OCI-LY1 (cell line): ENCODE measurements at regions not wholly inside any gene's neighbourhood (a gene's known extent, or its start where the extent isn't known, plus 50 kb on each side); places are given as distances from the start of the nearest gene placed in this dataset.

Experiments
- H2AFZ ChIP-seq: fragments of 200-600 bp; sonication (generic), shearing (Covaris generic); 2 replicates; pipeline ENCODE4 v1.6.0; 2014; ENCODE audit warnings: antibody characterized with exemption, mild to moderate bottlenecking, low read length
- H3F3A ChIP-seq: fragments of 200-600 bp; sonication (generic), shearing (Covaris generic); 2 replicates; pipeline ENCODE4 v1.6.0; 2014; ENCODE audit warnings: mild to moderate bottlenecking, antibody characterized with exemption, low read length, moderate library complexity; ENCODE audit not compliant: insufficient read depth
- H3K27ac ChIP-seq: fragments of 200-600 bp; sonication (generic); 2 replicates; pipeline ENCODE4 v1.5.1; 2014; ENCODE audit warnings: low read length, mixed run types, mild to moderate bottlenecking, low read depth; ENCODE audit not compliant: poor library complexity, severe bottlenecking
- H3K27me3 ChIP-seq: fragments of 200-600 bp; sonication (generic); 2 replicates; pipeline ENCODE4 v1.6.0; 2014; ENCODE audit warnings: antibody characterized with exemption, mild to moderate bottlenecking, low read length, moderate library complexity; ENCODE audit not compliant: insufficient read depth
- H3K36me3 ChIP-seq: fragments of 200-600 bp; sonication (generic); 2 replicates; pipeline ENCODE4 v1.6.1; 2014; ENCODE audit warnings: mild to moderate bottlenecking, antibody characterized with exemption, low read length, moderate library complexity, mixed read lengths; ENCODE audit not compliant: insufficient read depth
- H3K4me1 ChIP-seq: fragments of 200-600 bp; sonication (generic); 2 replicates; pipeline ENCODE4 v1.5.1; 2014; ENCODE audit warnings: mild to moderate bottlenecking, low read length, moderate library complexity; ENCODE audit not compliant: insufficient read depth, severe bottlenecking
- H3K4me2 ChIP-seq: fragments of 200-600 bp; sonication (generic), shearing (Covaris generic); 2 replicates; pipeline ENCODE4 v1.6.1; 2014; ENCODE audit warnings: low read length
- H3K4me3 ChIP-seq: fragments of 200-600 bp; sonication (generic); 2 replicates; pipeline ENCODE4 v1.5.1; 2014; ENCODE audit warnings: low read length, low read depth, mild to moderate bottlenecking, mixed read lengths; ENCODE audit not compliant: poor library complexity, severe bottlenecking
- H3K79me2 ChIP-seq: fragments of 200-600 bp; shearing (Covaris generic); 2 replicates; pipeline ENCODE4 v1.6.1; 2016; ENCODE audit warnings: mixed run types, low read length, mixed read lengths; ENCODE audit not compliant: insufficient read depth
- H3K9ac ChIP-seq: fragments of 200-600 bp; sonication (generic), shearing (Covaris generic); 2 replicates; pipeline ENCODE4 v1.6.1; 2014; ENCODE audit warnings: mild to moderate bottlenecking, low read length, mixed read lengths
- H3K9me2 ChIP-seq: fragments of 200-600 bp; sonication (generic), shearing (Covaris generic); 2 replicates; pipeline ENCODE4 v1.6.1; 2014; ENCODE audit warnings: low read depth, mild to moderate bottlenecking, low read length, mixed read lengths
- H3K9me3 ChIP-seq: fragments of 200-600 bp; shearing (Covaris generic); 2 replicates; pipeline ENCODE4 v1.6.1; 2014; ENCODE audit warnings: low read length, mixed read lengths
- H4K20me1 ChIP-seq: fragments of 200-600 bp; sonication (generic), shearing (Covaris generic); 2 replicates; pipeline ENCODE4 v1.6.0; 2016; ENCODE audit warnings: mild to moderate bottlenecking, low read length; ENCODE audit not compliant: insufficient read depth
- EZH2 ChIP-seq: fragments of 200-600 bp; sonication (generic), shearing (Covaris generic); IDR thresholded peaks from 2 replicates; pipeline ENCODE4 v1.8.0; 2017; ENCODE audit warnings: borderline replicate concordance, mixed run types, mild to moderate bottlenecking, antibody characterized with exemption, low read length, moderate library complexity, mixed read lengths
- TF ChIP-seq, protein P1 (sequence below): fragments of 200-600 bp; sonication (generic), shearing (Covaris generic); IDR thresholded peaks from 2 replicates; pipeline ENCODE4 v1.5.1; 2017; ENCODE audit warnings: mild to moderate bottlenecking, antibody characterized with exemption, low read length, moderate library complexity, mixed read lengths

GRCh38 chr6:134819863-134820800 lies 129.8 kb downstream of the ALDH8A1 start:
- Histone ChIP-seq H2AFZ (no peak overlapping the region), H3F3A (no peaks in the 10 kb centered on the region), H3K27me3 (no peaks in the 10 kb centered on the region; the same call in 1 of the 2 replicates), H3K9me3 (no peaks in the 10 kb centered on the region), H3K9ac (no peak overlapping the region), H3K27ac (no peak overlapping the region), H3K4me2 (no peak overlapping the region), H3K79me2 (no peaks in the 10 kb centered on the region), H3K4me3 (no peak overlapping the region), H3K9me2 (no peaks in the 10 kb centered on the region), H3K36me3 (no peaks in the 10 kb centered on the region), H4K20me1 (no peaks in the 10 kb centered on the region), H3K4me1 (no peaks in the 10 kb centered on the region)
- no peak for TF ChIP-seq EZH2
- TF ChIP-seq, protein P1, sequence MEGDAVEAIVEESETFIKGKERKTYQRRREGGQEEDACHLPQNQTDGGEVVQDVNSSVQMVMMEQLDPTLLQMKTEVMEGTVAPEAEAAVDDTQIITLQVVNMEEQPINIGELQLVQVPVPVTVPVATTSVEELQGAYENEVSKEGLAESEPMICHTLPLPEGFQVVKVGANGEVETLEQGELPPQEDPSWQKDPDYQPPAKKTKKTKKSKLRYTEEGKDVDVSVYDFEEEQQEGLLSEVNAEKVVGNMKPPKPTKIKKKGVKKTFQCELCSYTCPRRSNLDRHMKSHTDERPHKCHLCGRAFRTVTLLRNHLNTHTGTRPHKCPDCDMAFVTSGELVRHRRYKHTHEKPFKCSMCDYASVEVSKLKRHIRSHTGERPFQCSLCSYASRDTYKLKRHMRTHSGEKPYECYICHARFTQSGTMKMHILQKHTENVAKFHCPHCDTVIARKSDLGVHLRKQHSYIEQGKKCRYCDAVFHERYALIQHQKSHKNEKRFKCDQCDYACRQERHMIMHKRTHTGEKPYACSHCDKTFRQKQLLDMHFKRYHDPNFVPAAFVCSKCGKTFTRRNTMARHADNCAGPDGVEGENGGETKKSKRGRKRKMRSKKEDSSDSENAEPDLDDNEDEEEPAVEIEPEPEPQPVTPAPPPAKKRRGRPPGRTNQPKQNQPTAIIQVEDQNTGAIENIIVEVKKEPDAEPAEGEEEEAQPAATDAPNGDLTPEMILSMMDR: no peak

DNA sequence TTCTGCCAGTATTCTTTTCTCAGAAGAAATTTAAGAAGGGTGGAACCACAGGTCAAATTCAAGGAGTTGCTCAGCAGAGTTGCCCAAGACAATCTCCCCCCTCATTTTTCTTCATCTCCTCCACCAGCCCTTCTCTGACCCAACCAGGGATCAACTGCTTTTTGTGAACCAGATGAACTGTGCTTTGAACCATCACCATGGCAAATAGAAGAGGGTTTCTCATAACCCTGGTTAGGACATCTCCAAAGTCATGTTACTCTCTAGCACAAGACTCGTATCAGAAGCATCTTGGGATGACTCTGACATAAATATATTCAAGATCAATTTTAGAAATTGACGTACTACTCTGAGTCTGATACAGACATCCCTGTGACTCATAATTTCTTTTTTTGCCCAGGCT lies 130.7 kb downstream of the ALDH8A1 start:
- TF ChIP-seq, protein P1: no peak
- no peak for TF ChIP-seq EZH2

GRCh38 chr6:134817448-134817847 lies 132.5 kb downstream of the ALDH8A1 start:
- H3F3A ChIP-seq: no peaks in the 10 kb centered on the region
- no peaks in the 10 kb centered on the region for H3K4me1 ChIP-seq
- no peak overlapping the region for H3K4me3 ChIP-seq
- no peak overlapping the region for H3K27ac ChIP-seq
- H3K79me2 ChIP-seq: no peaks in the 10 kb centered on the region
- no peak for TF ChIP-seq EZH2
- TF ChIP-seq, protein P1: no peak
- H3K27me3 ChIP-seq: no peaks in the 10 kb centered on the region; the same call in 1 of the 2 replicates
- H3K4me2 ChIP-seq: no peak overlapping the region
- H2AFZ ChIP-seq: no peak overlapping the region
- no peaks in the 10 kb centered on the region for H4K20me1 ChIP-seq
- H3K9me3 ChIP-seq: no peaks in the 10 kb centered on the region
- no peaks in the 10 kb centered on the region for H3K9me2 ChIP-seq
- H3K9ac ChIP-seq: no peak overlapping the region
- H3K36me3 ChIP-seq: no peaks in the 10 kb centered on the region

More for the DNA sequence above, 130.7 kb downstream of the ALDH8A1 start:
- H3K4me3 ChIP-seq: no peak overlapping the region
- no peak overlapping the region for H3K4me2 ChIP-seq
- no peak overlapping the region for H2AFZ ChIP-seq
- no peaks in the 10 kb centered on the region; the same call in 1 of the 2 replicates for H3K27me3 ChIP-seq
- H4K20me1 ChIP-seq: no peaks in the 10 kb centered on the region
- no peaks in the 10 kb centered on the region for H3K36me3 ChIP-seq
- H3K9ac ChIP-seq: no peak overlapping the region
- no peak overlapping the region for H3K27ac ChIP-seq
- H3K9me3 ChIP-seq: no peaks in the 10 kb centered on the region
- no peaks in the 10 kb centered on the region for H3K4me1 ChIP-seq
- no peaks in the 10 kb centered on the region for H3K9me2 ChIP-seq
- H3F3A ChIP-seq: no peaks in the 10 kb centered on the region
- no peaks in the 10 kb centered on the region for H3K79me2 ChIP-seq
